ENCODE measurements at regions not wholly inside any gene's neighbourhood (a gene's known extent, or its start where the extent isn't known, plus 50 kb on each side); places are given as distances from the start of the nearest gene placed in this dataset.
A peak's percentile ranks its signal among the peaks of the same experiment; 100 is the strongest.

GRCh38 chr1:192098001-192098400 is 60.3 kb upstream of the RGS18 start:
- no peak for DNase-seq (ENCODE audit: low read depth, low spot score)
- H3K27ac ChIP-seq: no peak overlapping the region

- no peak for DNase-seq (ENCODE audit: low read depth, low spot score)
- no peak overlapping the region for H3K27ac ChIP-seq
These were observed 58.9 kb upstream of the RGS18 start for GRCh38 chr1:192099328-192099727.

- peak overlapping the region; percentile 9 for H3K27ac ChIP-seq
- DNase-seq (ENCODE audit: low read depth, low spot score): no peak
These were observed 57.4 kb upstream of the RGS18 start for GRCh38 chr1:192100686-192101468.

GRCh38 chr1:192104128-192104527 is 54.1 kb upstream of the RGS18 start:
- H3K27ac ChIP-seq: no peak overlapping the region
- DNase-seq (ENCODE audit: low read depth, low spot score): no peak

- H3K27ac ChIP-seq: no peak overlapping the region
- DNase-seq (ENCODE audit: low read depth, low spot score): no peak
These were observed 53.4 kb upstream of the RGS18 start for GRCh38 chr1:192104852-192105251.

GRCh38 chr1:192108161-192108560 is 50.1 kb upstream of the RGS18 start:
- DNase-seq (ENCODE audit: low read depth, low spot score): no peak
- no peak overlapping the region for H3K27ac ChIP-seq
